ENCODE measurements at regions not wholly inside any gene's neighbourhood (a gene's known extent, or its start where the extent isn't known, plus 50 kb on each side); places are given as distances from the start of the nearest gene placed in this dataset.

GRCh38 chr10:5310914-5311313, 53.9 kb upstream of the UCN3 start (continued):
- TF ChIP-seq REST (IDR thresholded peaks at IDR 0.05; ENCODE audit: unreplicated experiment) (no peak), EZH2 (IDR thresholded peaks at IDR 0.05; ENCODE audit: low read depth, unreplicated experiment) (no peak), JUNB (IDR thresholded peaks at IDR 0.05; ENCODE audit: unreplicated experiment) (no peak)
- TF ChIP-seq, protein P1, sequence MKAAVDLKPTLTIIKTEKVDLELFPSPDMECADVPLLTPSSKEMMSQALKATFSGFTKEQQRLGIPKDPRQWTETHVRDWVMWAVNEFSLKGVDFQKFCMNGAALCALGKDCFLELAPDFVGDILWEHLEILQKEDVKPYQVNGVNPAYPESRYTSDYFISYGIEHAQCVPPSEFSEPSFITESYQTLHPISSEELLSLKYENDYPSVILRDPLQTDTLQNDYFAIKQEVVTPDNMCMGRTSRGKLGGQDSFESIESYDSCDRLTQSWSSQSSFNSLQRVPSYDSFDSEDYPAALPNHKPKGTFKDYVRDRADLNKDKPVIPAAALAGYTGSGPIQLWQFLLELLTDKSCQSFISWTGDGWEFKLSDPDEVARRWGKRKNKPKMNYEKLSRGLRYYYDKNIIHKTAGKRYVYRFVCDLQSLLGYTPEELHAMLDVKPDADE (IDR thresholded peaks at IDR 0.05): no peak

DNA sequence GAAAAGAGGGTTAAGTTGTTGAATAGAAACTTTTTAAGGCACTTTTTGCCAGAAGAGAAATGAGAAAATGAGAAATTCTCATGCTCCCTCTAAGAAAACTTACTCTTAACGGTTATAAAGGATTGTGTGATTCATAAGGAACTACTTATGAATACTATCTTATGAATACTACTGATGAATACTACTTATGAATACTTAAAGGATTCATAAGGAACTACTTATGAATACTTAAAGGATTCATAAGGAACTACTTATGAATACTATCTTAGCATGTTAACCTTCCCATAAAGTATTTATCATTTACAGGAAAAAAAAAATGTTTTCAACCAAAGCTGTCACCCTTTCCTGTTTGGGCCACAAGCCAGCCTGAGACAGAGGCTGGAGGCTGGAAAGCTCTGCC, 53.1 kb upstream of the UCN3 start:
- no peaks in the 10 kb centered on the region; the same call in 1 of the 2 replicates for H4K20me1 ChIP-seq (replicated peaks; ENCODE audit: insufficient read depth)
- H3K9me3 Mint-ChIP-seq: peaks cover 7% of the 10 kb centered on the region; the same call in 2 of the 3 replicates
- no peak overlapping the region for H3K27ac ChIP-seq (ENCODE audit: low read depth)
- no peaks in the 10 kb centered on the region for H3K27me3 ChIP-seq (ENCODE audit: insufficient read depth)
- no peaks in the 10 kb centered on the region for H3K4me1 Mint-ChIP-seq
- no peaks in the 10 kb centered on the region for H3K79me2 ChIP-seq (replicated peaks; ENCODE audit: insufficient read depth)
- H3K4me1 ChIP-seq (ENCODE audit: insufficient read depth): no peaks in the 10 kb centered on the region
- 0 out of 2 replicates have a peak, but pooled peaks cover 2% of the 10 kb centered on the region for H3K9me2 ChIP-seq (ENCODE audit: insufficient read depth)
- H2AFZ ChIP-seq: no peak overlapping the region
- H3K36me3 Mint-ChIP-seq (ENCODE audit: low read depth): no peaks in the 10 kb centered on the region
- H3F3A ChIP-seq (replicated peaks; ENCODE audit: low read depth): no peaks in the 10 kb centered on the region
- H3K4me3 Mint-ChIP-seq: no peak overlapping the region
- DNase-seq (ENCODE audit: low spot score): no peak
- ATAC-seq: no peak
- H3K4me3 ChIP-seq: no peak overlapping the region
- no peak overlapping the region for H3K4me2 ChIP-seq
- no peak overlapping the region for H3K27ac Mint-ChIP-seq
- H3K36me3 ChIP-seq (ENCODE audit: insufficient read depth): no peaks in the 10 kb centered on the region
- H3K27me3 Mint-ChIP-seq (ENCODE audit: insufficient read depth, low read depth, poor library complexity): peaks cover 2% of the 10 kb centered on the region
- TF ChIP-seq STAT1 (IDR thresholded peaks at IDR 0.05; ENCODE audit: unreplicated experiment) (no peak), ZNF114 (CRISPR knock-in tag; IDR thresholded peaks at IDR 0.05) (no peak), ZNF462 (CRISPR knock-in tag; IDR thresholded peaks at IDR 0.05) (no peak), CTCF (conservative IDR thresholded peaks at IDR 0.05; ENCODE audit: low read depth in 2 of 2) (no peak), CREB1 (CRISPR knock-in tag; IDR thresholded peaks at IDR 0.05; ENCODE audit: low read depth) (no peak), EZH2 (IDR thresholded peaks at IDR 0.05; ENCODE audit: low read depth, unreplicated experiment) (no peak)
- TF ChIP-seq, protein P1 (IDR thresholded peaks at IDR 0.05): no peak
